NT2/D1 (cell line): ENCODE measurements at regions not wholly inside any gene's neighbourhood (a gene's known extent, or its start where the extent isn't known, plus 50 kb on each side); places are given as distances from the start of the nearest gene placed in this dataset.

Experiments used
- SUZ12 ChIP-seq: IDR thresholded peaks from 2 replicates; pipeline ENCODE4 v1.6.1; 2011; ENCODE audit not compliant: insufficient read length, insufficient read depth; ENCODE audit errors: extremely low read depth
- YY1 ChIP-seq: IDR thresholded peaks from 2 replicates; pipeline ENCODE4 v1.6.1; 2011; ENCODE audit not compliant: insufficient read length, insufficient read depth
- ZNF274 ChIP-seq: IDR thresholded peaks from 2 replicates; pipeline ENCODE4 v1.6.1; 2011; ENCODE audit warnings: mild to moderate bottlenecking, low read depth, low read length

- TF ChIP-seq YY1 (no peak), SUZ12 (no peak), ZNF274 (no peak)
These were observed 611.1 kb upstream of the ARID1B start for GRCh38 chr6:156166093-156166492.
